ENCODE measurements at regions not wholly inside any gene's neighbourhood (a gene's known extent, or its start where the extent isn't known, plus 50 kb on each side); places are given as distances from the start of the nearest gene placed in this dataset.
"Not testable (repeated sequence)": the region's sequence is repeated elsewhere in the genome, so short reads cannot be mapped to it uniquely, and the experiment has no call there.

DNA sequence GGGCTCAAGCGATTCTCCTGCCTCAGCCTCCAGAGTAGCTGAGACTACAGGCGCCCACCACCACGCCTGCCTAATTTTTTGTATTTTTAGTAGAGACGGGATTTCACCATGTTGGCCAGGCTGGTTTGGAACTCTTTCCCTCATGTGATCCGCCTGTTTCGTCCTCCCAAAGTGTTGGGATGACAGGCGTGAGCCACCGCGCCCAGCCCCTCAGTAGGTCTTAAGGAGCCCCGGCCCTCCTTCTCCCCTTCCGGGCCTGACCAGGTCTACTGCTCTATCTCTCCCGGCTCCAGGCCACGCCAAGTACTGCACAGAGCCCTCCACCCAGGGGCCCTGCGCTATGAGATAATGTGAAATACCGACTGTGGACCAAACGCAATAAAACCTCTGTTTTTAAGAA is 785.5 kb downstream of the FOXD4L5 start:
- ATAC-seq; intact Hi-C loops (cut with DNase I); H3K27me3 ChIP-seq (ENCODE audit: control insufficient read depth, insufficient read depth); H3K4me1 ChIP-seq (ENCODE audit: control insufficient read depth, insufficient read depth, low read length); H3K27ac ChIP-seq (ENCODE audit: low read length); H3K9me3 ChIP-seq (ENCODE audit: control insufficient read depth, low read length); H3K4me3 ChIP-seq (ENCODE audit: low read length): not testable (repeated sequence)
- 92% methylated on average over 15 of the region's 16 CpGs for WGBS
- DNase-seq: peak in 1 of 3 donors; percentile 6

DNA sequence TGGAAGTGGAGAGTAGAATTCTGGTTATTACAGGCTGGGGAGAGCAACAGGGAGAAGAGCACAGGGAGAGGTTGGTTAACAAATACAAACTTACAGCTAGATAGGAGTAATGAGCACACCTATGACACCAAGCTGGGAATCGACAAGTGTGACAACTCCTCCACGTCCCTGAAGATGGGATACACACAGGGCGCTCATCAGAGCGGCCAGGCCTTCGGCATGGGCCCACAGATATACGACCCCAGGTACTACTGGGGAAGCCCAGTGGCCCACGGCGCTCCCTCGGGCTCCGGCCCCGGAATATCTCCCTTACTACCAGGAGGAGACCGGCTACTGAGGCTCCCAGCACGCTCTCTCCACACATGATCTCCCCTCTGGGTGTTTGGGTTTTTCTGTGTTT is 786.6 kb downstream of the FOXD4L5 start:
- H3K4me1 ChIP-seq (ENCODE audit: control insufficient read depth, insufficient read depth, low read length); ATAC-seq; intact Hi-C loops (cut with DNase I); H3K4me3 ChIP-seq (ENCODE audit: low read length); H3K27me3 ChIP-seq (ENCODE audit: control insufficient read depth, insufficient read depth); H3K27ac ChIP-seq (ENCODE audit: low read length); H3K9me3 ChIP-seq (ENCODE audit: control insufficient read depth, low read length); DNase-seq: not testable (repeated sequence)
- 84% methylated on average over 10 of the region's 13 CpGs for WGBS

DNA sequence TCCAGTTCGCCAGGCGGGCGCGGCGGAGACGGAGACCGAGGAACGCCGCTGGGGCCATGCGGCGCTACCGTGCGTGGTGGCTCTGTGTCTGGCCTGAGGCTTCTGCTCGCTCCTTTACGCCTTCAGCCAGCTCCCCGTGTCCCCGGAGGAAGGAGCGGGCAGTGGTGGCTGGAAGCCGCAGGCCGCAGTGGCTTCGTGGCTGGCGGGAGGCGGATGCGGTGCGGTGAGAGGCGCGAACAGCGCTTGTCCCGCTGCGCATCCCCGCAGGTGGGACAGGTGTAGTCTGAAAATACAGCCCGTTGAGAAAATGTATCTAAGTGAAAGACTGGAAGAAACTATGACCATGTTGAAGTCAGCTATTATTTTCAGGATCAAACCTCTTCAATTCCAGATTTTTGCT is 796.5 kb downstream of the FOXD4L5 start:
- H3K4me3 ChIP-seq (ENCODE audit: low read length); H3K27me3 ChIP-seq (ENCODE audit: control insufficient read depth, insufficient read depth); H3K4me1 ChIP-seq (ENCODE audit: control insufficient read depth, insufficient read depth, low read length); H3K27ac ChIP-seq (ENCODE audit: low read length); ATAC-seq; intact Hi-C loops (cut with DNase I); H3K9me3 ChIP-seq (ENCODE audit: control insufficient read depth, low read length); DNase-seq: not testable (repeated sequence)
- WGBS: 72% methylated on average over 32 of the region's 32 CpGs

DNA sequence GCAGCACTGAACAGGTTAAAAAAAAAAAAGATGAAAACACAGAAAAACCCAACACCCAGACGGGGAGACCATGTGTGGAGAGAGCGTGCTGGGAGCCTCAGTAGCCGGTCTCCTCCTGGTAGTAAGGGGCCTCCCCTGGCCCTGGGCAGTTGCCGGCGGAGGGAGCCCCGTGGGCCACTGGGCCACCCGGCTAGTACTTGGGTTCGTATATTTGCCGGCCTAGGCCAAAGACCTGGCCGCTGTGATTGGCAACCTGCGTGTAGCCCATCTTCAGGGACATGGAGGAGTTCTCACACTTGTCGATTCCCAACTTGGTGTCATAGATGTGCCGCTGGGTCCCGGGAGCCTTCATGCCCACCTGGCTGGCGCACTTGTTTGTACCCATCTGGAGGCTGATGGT is 798.9 kb downstream of the FOXD4L5 start:
- intact Hi-C loops (cut with DNase I); H3K4me1 ChIP-seq (ENCODE audit: control insufficient read depth, insufficient read depth, low read length); H3K27ac ChIP-seq (ENCODE audit: low read length); H3K9me3 ChIP-seq (ENCODE audit: control insufficient read depth, low read length); H3K27me3 ChIP-seq (ENCODE audit: control insufficient read depth, insufficient read depth); H3K4me3 ChIP-seq (ENCODE audit: low read length); ATAC-seq: not testable (repeated sequence)
- DNase-seq: peak in 1 of 3 donors; percentile 21
- 96% methylated on average over 9 of the region's 15 CpGs for WGBS

DNA sequence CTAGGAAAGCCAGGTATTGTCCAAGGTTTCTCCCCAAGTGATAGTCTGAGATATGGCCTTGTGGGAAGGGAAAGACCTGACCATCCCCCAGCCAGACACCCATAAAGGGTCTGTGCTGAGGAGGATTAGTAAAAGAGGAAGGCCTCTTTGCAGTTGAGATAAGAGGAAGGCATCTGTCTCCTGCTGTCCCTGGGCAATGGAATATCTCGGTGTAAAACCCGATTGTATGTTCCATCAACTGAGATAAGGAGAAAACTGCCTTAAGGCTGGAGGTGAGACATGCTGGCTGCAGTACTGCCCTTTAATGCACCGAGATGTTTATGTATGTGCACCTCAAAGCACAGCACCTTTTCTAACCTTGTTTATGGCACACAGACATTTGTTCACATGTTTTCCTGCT is 805.9 kb downstream of the FOXD4L5 start:
- H3K4me3 ChIP-seq (ENCODE audit: low read length); ATAC-seq; H3K27me3 ChIP-seq (ENCODE audit: control insufficient read depth, insufficient read depth); H3K4me1 ChIP-seq (ENCODE audit: control insufficient read depth, insufficient read depth, low read length); H3K9me3 ChIP-seq (ENCODE audit: control insufficient read depth, low read length); H3K27ac ChIP-seq (ENCODE audit: low read length); intact Hi-C loops (cut with DNase I): not testable (repeated sequence)
- 20% methylated on average over 3 of the region's 3 CpGs for WGBS
- DNase-seq: peak in 1 of 3 donors; percentile 6

DNA sequence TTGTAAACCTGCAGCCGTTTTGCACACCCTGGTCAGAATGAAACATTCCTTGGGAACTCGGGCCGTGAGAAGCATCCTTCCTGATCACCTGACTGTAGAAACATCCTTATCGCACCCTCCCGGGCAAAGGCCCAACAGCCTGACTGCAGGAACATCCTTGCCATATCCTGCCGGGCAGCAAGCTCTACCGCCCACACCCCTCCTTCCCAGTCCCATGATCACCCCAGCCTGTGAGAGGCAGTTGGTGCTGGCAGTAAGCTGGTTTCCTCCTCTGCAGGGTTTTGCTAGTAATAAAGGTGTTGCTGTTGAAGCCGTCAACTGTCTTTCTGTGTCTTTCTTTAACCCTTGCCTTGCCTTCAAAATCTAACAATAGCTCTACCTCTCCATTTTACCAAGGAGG is 816.1 kb downstream of the FOXD4L5 start:
- WGBS: 11% methylated on average over 1 of the region's 8 CpGs
- H3K27ac ChIP-seq (ENCODE audit: low read length); ATAC-seq; DNase-seq; H3K27me3 ChIP-seq (ENCODE audit: control insufficient read depth, insufficient read depth); intact Hi-C loops (cut with DNase I); H3K9me3 ChIP-seq (ENCODE audit: control insufficient read depth, low read length); H3K4me3 ChIP-seq (ENCODE audit: low read length); H3K4me1 ChIP-seq (ENCODE audit: control insufficient read depth, insufficient read depth, low read length): not testable (repeated sequence)

DNA sequence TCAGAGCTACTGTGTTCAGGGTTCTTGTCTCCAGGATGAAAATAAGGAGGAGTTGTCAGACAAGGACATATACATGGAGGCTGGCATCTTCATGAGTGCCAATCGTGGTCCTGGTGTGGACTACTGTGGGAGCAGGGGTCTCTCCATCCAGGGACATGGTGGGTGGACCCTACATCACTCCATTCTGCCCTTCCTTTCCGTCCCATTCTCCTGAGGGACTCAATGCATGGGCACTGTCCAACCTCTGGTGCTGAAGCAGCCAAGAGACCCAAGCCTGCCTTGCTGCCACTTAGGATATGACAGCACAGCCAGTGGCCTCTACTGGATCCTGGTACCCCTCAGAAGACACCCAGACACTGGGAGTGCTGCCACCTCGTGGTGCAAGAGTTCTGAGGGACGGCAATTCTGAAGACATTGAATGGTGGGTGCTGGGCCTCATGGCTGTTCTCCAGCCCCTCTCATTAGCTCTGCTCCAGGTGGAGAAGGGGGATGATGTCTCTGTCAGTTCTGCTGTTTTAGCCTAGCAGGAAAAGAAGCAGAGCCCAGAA is 818.9 kb downstream of the FOXD4L5 start:
- DNase-seq; intact Hi-C loops (cut with DNase I); ATAC-seq; H3K27ac ChIP-seq (ENCODE audit: low read length); H3K9me3 ChIP-seq (ENCODE audit: control insufficient read depth, low read length); H3K4me1 ChIP-seq (ENCODE audit: control insufficient read depth, insufficient read depth, low read length); H3K4me3 ChIP-seq (ENCODE audit: low read length); H3K27me3 ChIP-seq (ENCODE audit: control insufficient read depth, insufficient read depth): not testable (repeated sequence)
- WGBS: 34% methylated on average over 3 of the region's 4 CpGs

DNA sequence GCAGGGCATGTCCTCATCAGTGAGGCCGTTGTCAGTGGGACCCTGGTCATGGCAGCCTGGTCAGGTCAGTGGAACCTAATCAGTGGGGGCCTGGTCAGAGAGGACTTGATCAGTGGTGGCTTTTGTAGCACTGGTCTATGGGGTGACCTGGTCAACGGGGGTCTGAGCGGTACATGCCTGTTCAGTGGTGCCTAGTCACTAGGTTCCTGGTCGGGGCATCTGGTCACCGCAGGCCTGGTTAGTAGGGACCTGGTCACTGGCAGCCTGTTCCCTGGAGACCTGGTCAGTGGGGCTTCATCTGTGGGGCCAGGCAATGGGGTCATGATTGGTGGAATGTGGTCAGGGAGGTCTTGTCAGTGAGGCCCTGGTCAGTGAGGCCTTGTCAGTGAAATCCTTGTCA is 823.1 kb downstream of the FOXD4L5 start:
- H3K4me3 ChIP-seq (ENCODE audit: low read length); ATAC-seq; H3K9me3 ChIP-seq (ENCODE audit: control insufficient read depth, low read length); H3K27me3 ChIP-seq (ENCODE audit: control insufficient read depth, insufficient read depth); DNase-seq; intact Hi-C loops (cut with DNase I); H3K4me1 ChIP-seq (ENCODE audit: control insufficient read depth, insufficient read depth, low read length); H3K27ac ChIP-seq (ENCODE audit: low read length): not testable (repeated sequence)
- 95% methylated on average over 1 of the region's 5 CpGs for whole genome bisulfite sequencing

DNA sequence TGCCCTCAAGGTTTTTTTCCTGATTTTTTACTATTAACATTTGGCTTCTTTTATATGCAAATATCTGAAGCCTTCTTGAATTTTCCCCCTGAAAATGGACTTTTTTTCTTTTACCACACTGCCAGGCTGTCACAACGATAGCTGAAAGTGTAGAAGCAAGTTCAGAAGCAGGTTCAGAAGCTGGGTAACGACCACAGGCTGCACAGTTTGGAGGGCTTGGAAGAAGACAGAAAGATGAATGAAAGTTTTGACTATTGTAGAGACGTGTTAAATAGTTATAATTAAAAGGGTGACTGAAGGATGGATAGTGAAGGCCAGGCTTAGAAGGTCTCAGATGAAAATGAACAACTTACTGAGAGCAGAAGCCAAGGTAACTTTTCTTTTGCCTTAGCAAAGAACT is 826.4 kb downstream of the FOXD4L5 start:
- intact Hi-C loops (cut with DNase I); ATAC-seq; H3K4me1 ChIP-seq (ENCODE audit: control insufficient read depth, insufficient read depth, low read length); H3K27ac ChIP-seq (ENCODE audit: low read length); H3K4me3 ChIP-seq (ENCODE audit: low read length); DNase-seq; H3K27me3 ChIP-seq (ENCODE audit: control insufficient read depth, insufficient read depth); H3K9me3 ChIP-seq (ENCODE audit: control insufficient read depth, low read length): not testable (repeated sequence)
- WGBS: 71% methylated on average over 3 of the region's 3 CpGs

DNA sequence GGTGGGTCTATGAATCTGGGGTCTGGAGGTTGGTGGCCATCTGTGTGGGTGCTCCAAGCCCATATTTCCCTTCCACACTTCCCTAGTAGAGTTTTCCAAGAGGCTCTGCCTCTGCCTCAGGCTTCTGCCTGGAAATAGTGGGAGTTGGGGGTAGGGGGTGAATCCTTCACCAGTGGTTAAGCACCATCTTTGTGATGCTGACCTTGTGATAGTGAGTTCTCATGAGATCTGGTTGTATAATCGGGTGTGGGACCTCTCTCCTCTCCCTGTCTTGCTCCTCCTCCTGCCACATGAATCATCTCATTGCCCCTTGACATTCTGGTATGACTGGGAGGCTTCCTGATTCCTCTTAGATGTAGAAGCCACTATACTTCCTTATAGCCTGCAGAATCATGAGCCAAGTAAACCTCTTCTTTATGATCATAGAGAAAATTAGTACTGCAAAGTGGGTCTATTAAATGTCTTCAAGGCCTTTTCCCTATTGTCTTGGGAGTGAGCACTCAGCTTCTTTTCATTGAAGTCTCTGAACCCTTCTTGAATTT is 829.8 kb downstream of the FOXD4L5 start:
- H3K9me3 ChIP-seq (ENCODE audit: control insufficient read depth, low read length); H3K4me1 ChIP-seq (ENCODE audit: control insufficient read depth, insufficient read depth, low read length); H3K27ac ChIP-seq (ENCODE audit: low read length); H3K27me3 ChIP-seq (ENCODE audit: control insufficient read depth, insufficient read depth); H3K4me3 ChIP-seq (ENCODE audit: low read length); intact Hi-C loops (cut with DNase I); ATAC-seq; DNase-seq: not testable (repeated sequence)
- WGBS: 33% methylated on average over 1 of the region's 1 CpG

DNA sequence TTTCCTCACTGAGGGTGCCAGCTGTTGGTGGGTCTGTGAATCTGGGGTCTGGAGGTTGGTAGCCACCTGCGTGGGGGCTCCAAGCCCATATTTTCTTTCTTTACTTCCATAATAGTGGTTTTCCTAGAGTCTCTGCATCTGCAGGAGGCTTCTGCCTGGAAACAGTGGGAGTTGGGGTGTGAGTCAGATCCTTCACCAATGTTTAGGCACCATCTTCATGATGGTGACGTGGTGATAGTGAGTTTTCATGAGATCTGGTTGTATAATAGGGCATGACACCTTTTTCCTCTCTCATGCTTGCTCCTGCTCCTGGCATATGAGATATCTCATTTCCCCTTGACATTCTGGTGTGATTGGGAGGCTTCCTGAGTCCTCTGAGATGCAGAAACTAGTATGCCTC is 832.9 kb downstream of the FOXD4L5 start:
- H3K4me3 ChIP-seq (ENCODE audit: low read length); H3K4me1 ChIP-seq (ENCODE audit: control insufficient read depth, insufficient read depth, low read length); H3K9me3 ChIP-seq (ENCODE audit: control insufficient read depth, low read length); H3K27me3 ChIP-seq (ENCODE audit: control insufficient read depth, insufficient read depth); DNase-seq; H3K27ac ChIP-seq (ENCODE audit: low read length); intact Hi-C loops (cut with DNase I): not testable (repeated sequence)
- ATAC-seq: peak in 1 of 2 donors; percentile 39
- 72% methylated on average over 2 of the region's 2 CpGs for WGBS

DNA sequence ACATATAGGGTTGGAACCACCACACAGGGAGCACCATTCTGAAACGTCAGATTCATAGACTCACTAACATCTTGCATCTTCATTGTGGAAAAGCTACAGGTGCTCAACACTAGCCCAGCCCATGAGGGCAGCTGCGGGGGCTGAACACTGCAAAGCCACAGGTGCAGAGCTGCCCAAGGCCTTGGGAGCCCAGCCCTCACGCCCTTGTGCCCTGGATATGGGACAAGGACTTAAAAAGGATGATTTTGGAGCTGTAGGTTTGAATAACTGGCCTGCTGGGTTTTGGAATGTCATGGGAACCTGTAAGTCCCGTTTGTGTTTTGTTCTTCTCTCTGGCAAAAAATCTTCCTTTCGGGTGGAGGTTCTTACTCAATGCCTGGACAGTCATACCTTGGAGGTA is 834.4 kb downstream of the FOXD4L5 start:
- H3K27ac ChIP-seq (ENCODE audit: low read length); ATAC-seq: not testable (repeated sequence)
- WGBS: 70% methylated on average over 2 of the region's 5 CpGs

More for the DNA sequence above, 834.4 kb downstream of the FOXD4L5 start:
- H3K4me1 ChIP-seq (ENCODE audit: control insufficient read depth, insufficient read depth, low read length); H3K4me3 ChIP-seq (ENCODE audit: low read length); intact Hi-C loops (cut with DNase I); DNase-seq; H3K27me3 ChIP-seq (ENCODE audit: control insufficient read depth, insufficient read depth); H3K9me3 ChIP-seq (ENCODE audit: control insufficient read depth, low read length): not testable (repeated sequence)
